Stimulated activated CD4-positive, alpha-beta T cell treated with anti-CD3 and anti-CD28 coated beads, Interleukin-4, amount 100 ng/mL, for 4 hours (primary cell): ENCODE measurements at regions not wholly inside any gene's neighbourhood (a gene's known extent, or its start where the extent isn't known, plus 50 kb on each side); places are given as distances from the start of the nearest gene placed in this dataset.
"Not testable (repeated sequence)": the region's sequence is repeated elsewhere in the genome, so short reads cannot be mapped to it uniquely, and the experiment has no call there.

Source experiments
- DNase-seq, 2 experiments: peaks; one replicate each; pipeline ENCODE4 v3.0.0-alpha.2; 2020

DNA sequence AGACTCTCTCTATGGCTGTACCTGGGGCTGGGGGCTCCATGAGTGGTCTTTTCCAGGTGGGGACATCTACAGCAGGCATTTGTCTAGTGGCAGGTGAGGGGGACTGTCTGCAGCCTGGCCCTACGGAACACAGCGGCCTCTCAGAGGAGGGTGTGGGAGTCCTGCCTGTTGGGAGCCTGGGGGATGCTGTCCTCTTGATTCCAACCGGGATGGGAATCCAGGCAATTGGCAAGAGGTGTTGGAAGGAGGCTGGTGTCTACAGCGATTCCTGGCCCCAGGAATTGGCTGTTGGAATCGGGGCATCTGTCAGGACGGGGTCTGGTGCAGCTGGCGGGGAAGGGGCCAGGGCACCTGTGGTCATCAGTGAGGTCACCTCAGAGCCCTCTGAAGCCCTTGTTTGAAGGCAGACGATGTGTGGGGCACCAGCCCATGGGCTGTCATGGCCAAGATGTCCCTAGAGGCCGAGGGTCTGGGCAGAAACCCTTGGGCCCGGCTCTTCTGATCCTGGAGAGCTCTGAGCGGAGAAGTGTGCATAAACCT, 386.3 kb downstream of the TMEM121 start:
- DNase-seq, result no peak

DNA sequence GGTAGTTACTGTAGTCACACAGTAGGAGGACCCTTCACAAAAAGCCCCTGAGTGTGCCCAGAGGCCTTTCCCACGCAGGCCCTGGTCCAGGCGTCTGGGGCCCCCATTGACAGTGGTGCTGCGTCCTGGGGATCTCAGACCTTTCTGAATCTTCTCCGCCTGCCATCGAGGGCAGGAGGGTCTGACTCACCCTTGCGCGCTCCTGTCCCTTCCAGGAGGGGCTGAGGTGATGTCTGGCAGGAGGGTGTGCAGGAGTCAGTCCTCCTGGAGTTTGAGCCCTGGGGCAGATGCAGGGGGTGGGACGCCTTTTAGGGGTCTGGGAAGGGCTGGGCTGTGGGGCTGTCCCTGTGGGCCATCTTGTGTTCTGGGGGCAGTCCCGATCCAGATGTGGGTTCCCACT, 386.8 kb downstream of the TMEM121 start:
- DNase-seq, result no peak

DNA sequence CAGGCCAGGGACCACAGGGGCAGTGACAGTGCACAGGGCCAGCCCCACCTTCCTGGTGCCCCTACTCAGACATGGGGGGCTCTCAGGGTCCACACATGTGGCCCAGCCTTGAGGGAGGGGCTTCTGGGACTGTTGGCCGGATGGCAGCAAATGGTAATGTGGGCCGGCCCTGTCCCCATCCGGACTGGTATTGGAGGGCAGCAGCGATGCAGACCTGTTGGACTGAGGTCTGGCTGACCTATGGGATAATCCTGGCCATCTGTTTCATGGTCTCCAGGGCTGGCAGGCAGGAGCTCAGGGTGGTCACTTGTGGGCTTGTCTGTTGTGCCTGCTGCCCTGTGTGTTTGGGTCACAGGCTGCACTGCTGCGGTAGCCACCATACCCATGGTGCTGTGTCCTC, 387.5 kb downstream of the TMEM121 start:
- no peak for DNase-seq

DNA sequence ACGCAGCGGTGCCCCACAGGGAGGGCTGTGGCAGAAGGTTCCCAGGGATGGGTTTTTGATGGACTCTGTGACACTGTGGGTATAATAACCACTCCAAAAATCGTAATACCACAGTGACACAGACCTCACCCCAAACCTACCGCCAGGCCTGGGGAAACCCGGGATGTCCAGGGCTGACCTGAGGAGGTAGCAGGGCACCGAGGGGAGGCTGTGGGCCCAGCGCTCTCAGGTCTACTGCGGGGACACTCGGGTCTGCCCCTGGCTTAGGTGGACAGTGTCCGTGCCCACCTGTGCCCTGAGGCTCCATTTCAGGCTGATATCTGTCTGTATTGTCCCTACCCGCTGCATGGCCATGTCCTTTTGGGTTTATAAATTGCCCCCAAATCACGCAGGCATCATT, 387.9 kb downstream of the TMEM121 start:
- not testable (repeated sequence) for DNase-seq

DNA sequence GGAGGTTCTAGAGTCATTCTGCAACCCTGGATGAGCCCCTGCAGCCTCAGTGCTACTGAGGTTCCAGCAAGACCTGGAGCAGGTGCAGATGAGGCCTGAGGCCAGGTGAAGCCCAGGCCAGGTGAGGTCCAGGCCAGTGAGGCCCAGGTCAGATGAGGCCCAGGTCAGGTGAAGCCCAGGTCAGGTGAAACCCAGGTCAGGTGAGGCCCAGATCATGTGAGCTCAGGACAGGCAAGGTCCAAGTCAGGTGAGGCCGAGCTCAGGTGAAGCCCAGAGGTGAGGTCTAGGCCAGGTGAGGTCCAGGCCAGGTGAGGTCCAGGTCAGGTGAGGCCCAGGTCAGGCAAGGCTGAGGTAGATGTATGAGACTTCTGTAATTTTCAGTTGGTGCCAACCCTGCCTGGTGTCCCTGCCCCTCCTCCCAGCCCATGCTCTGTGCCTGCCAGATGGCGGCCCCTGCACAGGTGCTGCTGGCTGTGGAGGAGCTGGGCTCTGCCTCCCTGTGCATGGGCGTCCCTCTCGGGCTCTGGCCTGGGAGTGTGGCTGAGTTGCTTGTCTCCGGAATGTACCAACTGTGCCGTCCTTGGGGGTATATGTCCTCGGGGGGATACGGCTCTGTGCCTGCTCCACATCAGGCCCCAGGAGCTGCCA, 388.5 kb downstream of the TMEM121 start:
- no peak for DNase-seq

DNA sequence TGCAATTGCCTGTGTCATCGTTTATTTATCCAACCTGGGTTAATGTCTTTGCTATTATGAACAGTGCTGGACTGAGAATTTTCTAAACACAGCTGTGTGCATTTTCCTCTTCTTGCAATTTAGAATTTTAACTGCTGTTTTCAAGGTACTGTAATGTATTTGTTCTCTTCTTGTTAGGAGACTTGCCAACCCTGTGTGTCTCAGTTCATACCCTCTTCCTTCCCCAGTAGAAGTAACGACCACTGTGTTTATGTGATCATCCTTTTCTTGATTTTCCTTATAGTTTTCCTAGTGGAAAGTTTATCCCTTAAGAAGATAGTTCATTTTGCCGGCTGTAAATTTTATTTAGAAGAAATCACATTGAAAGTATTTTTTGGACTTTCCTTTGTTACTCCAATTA, 389.2 kb downstream of the TMEM121 start:
- DNase-seq, result not testable (repeated sequence)

DNA sequence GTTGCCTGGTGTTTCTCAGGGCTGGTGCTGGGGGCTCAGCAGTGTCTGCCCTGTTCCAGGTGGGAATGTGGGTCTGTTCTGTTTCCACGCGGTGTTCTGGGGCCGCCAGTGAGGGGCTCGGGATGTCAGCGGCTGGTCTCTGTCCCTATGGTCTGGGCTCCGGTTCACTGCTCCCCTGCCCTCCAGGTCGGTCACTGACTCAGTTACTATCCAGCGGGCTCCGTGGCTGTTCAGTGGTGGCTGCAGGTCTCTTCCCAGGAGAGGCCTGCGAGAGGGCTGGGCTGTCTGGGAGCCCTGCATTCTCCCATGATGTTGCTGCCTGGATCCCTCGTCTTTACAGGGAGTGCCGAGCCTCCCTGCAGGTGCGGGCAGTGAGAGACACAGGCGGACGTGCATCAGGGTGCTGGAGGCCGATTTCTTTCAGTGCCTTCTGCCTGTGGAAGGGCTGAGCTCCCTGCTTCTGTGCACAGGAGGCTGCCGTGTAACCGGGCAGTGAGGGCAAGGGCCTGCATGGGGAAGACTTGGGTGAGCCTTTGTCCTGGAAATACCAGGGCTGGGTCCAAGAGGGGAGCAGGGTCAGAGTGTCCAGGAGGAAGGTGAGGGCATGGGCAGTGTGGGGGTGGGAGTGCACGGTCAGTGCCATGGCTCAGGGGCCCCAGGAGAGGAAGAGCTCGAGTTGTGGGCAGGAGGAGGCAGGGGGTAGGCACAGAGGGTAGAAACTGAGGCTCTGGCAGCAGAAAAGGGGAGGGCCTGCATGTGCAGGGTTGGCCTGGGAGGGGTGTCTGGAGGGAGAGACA, 391.0 kb downstream of the TMEM121 start:
- not testable (repeated sequence) for DNase-seq

DNA sequence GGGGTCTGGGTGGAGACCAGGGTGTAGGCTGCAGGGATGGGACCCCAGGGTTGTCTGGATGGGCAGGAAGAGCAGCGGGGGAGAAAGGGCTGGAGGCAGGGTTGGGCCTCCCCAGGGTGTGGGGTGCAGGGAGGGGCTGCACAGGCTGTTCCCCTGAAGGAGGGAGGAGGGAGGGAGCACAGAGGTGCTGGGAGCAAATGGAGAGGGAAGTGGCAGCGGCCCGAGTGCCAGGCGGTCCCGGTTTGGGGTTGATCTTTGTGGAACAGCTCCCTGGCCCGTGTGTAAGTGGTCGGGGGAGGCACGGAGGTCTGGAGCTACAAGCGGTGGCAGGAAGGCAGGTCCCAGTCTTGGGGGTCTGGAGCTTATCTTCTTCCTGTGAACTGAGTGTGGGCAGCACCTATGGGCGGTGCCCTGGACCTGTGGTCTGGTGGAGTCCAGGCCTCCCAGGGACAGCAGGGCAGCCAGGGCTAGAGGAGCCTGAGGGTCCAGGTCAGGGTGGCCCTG, 391.6 kb downstream of the TMEM121 start:
- no peak for DNase-seq

DNA sequence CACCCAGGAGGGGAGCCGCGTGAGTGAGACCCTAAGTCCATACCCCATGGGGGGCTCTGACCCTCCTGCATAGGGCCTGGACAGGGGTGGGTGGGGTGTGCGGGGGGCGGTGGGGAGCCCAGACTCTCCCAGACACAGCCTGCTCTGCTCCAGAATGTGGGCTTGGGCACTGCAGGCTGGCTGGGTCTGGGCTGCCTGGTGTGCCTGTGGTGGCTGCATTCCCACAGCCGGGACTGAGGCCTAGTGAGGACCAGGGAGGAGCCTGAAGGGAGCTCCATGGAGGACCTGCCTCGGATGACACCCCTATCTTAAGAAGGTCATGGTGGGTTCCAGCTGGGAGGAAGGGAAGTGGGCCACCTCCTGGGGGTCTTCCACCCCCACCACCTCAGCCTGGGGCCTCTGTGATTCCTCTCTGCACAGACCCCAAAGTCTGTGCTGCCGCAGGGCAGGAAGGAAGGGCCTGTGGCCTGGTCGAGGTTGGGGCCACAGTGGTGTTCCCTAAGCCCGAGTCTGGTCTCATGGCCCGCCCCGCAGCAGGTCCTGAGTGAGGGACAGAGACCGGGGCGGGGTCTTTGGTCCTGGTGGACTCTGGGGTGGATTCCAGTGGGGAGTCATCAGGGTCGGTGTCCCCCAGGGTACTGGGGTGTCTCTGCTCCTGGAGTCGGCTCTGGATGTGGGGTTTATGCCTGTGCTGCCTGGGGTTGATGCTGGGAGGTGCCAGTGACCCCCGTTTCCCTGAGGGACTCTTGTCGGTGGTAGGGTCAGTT, 392.3 kb downstream of the TMEM121 start:
- DNase-seq, result no peak

DNA sequence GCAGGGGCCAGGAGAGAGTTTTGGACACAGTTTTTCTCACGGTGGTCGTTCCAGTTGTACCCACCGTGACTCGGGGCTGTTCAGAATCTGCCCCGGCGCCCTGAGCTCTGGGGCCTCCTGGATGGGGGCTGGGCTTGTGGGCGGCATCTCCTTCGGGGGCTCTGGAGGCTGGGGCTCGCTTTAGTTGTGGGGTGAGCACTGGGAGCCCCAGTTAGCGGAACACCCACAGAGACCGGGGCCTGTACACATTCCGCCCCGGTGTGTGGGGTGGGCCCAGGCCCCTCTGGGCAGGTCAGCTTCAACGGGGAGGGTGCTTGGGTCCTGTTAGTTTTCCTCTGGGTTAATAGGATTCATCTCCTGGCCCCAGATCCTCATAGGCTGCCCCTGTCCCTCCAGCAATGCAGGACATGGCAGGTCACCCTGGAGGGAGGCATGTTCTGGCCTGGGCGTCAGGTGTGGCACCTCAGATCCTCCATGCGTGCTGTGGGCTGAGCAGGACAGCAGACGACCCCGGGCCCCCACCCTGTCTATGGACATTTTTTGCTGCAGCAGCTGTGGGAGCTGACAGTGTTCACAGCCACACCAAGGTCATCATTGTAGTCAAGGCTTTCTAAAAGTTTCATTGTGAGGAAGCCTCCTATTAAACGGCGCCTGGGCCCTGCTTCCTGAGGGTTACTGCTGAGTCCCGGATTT, 393.2 kb downstream of the TMEM121 start:
- DNase-seq, result no peak

DNA sequence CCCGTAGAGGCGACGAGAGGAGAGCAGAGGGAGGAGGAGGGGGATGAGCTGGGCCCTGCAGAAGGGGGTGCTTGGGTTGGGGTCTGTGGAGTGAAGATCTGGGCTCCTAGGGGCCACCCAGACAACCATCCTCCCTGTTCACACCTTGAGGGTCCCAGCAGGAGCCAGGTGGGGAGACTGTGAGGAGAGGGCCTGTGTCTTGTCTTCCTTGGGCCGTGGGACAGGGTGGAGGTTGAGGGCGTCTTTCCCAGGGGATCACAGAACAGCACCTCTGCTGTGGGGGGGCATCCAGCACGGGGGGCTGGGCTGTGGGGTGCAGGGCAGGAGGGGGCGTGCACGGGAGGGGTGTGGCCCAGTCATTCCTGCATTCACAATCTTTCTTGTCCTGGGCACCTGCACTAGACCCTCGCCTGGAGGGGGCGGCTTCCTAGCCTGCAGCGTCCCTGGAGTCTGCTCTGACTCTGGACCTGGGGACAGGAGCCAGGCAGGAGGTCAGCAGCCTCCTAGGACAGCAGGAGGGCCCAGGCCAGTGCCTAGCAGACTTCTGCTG, 393.8 kb downstream of the TMEM121 start:
- not testable (repeated sequence) for DNase-seq

DNA sequence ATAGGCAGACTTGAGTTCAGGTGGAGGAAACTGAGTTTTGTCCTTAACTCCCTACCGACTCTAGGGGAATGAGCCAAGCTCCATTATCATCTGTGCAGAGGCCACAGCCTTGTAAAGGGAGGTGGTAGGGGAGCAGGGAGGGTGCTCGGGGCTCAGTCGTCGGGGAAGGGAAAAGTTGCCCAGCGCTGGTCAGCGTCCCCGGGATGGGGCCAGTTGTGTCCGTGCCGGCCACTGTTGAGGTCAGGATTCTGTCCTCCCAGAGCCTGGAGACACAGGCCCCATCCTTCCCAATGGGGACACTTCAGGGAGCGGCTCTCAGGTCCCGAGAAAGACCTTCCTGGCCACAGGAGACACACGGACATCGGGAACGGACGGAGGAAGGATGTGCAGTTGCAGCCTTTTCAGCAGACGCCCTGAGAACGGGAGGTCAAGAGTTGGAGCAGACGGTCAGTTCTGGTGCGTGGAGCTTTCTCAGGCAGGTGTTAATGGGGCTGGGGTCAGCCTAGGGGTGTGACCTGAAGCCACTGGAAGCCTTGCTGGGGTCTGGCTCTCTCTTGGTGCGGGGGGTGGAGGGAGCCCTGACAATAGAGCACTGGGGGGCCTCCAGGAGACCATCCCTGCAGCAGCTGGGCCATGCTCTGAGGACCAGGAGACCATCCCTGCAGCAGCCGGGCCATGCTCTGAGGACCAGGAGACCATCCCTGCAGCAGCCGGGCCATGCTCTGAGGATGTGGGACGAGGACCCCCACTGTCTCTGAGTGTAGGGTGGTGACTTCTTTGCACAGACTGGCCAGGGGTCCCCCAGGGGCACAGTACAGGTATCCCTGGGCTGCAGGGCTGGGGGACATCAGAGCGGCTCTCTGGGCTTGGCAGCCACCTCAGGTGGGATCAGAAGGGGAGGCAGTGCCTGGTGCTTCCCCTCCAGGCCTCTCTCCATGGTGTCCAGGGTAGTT, 394.7 kb downstream of the TMEM121 start:
- DNase-seq, result not testable (repeated sequence)

DNA sequence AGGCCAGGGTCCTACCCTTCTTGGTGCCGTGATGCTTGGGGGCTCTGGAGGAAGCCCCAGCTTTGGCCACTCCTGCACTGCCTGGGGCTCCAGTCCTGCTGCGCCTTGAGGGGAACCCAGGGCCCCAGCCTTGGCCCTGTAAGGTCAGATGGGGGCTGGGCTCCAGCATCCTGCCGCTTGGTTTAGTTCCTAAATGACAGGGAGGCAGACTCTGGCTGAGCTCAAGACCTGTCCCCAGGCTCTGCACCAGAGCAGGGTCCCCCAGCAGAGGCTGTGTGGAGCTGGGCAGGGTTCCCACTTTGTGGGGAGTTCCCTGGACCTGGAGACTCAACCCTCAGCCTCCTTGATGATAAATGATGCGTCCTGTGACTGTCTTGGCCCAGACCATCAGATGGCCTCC, 395.4 kb downstream of the TMEM121 start:
- not testable (repeated sequence) for DNase-seq

DNA sequence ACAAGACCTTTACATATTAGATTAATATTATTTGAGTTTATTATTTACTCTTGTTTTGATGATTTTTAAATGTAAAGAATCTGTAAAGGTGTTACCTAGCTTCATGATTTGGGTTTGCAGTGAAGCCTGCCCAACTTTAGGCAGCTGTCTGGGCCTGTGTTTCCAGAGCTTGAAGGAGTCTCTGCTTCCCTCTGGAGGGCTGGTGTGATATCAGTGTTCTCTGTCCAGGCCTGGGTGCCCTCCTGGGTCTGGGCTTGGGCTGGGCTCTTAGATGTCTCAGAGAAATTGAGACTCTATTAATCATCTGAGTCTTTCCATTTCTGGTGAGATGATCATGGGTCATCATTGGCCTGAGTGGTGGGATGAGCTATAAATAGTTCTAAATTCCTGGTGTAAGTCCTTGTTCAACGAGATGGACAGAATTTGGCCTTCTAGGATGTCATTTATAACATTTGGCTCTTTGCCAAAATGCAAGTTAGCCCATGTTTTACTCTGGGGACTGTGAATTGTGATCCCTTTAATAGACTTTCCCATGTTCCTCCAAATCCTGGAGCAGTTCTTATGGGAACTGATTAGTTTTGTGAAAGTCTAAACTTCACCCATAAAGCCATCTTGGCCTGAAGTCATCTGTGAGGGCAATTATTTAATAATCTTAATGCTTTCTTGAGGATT, 397.3 kb downstream of the TMEM121 start:
- DNase-seq, result not testable (repeated sequence)

DNA sequence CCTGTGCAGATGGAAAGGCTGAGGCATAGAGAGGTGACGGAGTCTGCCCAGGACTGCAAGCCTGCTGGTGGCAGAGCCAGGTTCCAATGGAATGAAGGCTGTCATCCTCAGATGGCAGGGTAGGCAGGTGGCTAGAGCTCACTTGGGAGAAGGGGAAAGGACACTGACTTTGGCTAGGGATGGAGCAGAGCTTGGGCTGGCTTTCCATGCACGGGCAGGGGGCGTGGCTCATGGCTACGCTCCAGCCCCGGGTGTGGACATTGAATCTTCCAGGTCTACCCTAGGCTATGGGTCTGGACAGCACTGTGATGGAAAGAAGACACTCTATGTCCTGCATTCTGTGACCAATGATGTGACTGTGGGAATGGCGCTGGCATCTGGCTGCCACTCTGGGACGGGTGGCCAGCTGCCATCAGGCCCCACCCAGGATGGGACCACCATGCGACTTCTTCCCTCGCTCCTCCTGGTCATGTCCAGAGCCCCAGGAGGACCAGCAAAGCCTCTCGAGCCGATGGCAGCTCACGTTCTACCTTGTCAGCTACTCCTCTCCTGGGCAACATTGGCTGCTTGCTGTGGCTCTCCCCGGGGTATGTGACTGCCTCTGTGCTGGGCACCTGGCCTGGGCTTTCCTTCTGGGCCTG, 398.7 kb downstream of the TMEM121 start:
- no peak for DNase-seq

DNA sequence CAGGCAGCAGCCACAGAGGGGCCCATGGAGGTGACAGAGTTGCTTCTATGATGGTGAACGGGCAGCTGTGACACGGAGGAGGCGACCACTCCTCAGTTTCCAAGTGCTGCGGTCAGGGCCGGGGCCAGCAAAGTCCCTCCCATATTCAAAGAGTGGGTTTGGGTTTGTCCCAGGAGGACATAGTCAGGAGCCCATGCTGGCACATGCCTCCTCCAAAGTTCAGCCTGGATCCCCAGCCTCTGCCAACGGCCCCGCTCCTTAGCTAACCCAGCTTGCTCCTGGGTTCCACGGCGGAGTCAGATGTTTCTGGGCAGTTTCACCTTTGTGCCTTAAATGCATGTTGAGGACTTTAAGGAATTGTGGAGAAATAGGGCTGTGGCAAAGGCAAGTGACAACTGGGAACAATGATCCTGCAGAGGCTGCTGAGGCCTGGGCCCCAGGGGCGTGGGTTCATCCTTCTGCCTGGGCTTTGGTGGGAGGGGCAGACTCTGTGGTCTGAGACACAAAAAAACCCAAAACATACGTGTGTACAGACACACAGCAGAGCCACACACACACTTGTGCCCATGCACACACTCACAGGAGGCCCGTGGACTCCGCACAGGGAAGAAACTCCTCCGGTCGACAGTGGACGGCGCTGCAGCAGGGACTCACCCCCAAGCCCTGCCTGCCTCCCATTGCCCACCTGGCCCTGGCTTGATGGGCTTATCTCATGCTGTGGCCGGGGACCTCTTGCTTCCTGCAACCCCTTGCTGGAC, 399.4 kb downstream of the TMEM121 start:
- DNase-seq, result no peak

DNA sequence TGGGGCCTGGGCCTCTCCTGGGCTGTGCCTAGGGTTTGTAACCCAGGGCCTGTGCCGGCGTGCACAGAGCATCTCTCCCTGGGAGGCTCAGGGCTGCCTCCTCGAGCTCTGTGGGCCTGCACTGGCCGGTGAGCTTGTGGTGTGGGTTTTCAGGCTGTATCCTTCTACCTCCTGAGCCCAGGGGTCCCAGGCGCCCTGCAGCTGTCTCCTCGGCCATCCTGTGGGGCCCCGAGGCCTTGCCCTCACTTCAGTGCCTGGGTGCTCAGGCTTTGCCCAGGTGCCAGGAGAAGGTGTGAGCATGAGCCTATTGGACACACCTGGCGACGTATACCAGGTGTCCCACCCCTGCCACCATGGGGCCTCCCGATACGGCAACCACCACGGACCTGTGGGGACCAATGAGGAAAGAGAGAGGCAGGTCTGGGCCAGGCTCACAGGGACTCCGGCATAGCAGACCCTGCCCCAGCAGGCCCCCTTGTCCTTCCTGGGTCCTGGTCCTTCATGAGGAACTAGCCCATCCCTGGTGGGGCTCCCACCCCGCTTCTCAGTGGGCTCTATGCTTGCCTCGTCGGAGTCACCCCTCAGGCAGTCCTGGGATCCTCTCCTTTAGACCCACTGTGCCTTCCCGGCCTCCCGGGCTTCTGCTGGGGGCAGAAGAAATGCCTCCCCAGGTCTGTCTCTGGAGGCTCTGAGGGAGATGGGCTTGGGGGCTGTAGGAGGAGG, 400.2 kb downstream of the TMEM121 start:
- DNase-seq, result no peak
